Activated CD4-positive, alpha-beta memory T cell treated with anti-CD3 and anti-CD28 coated beads for 36 hours (primary cell): ENCODE measurements at regions not wholly inside any gene's neighbourhood (a gene's known extent, or its start where the extent isn't known, plus 50 kb on each side); places are given as distances from the start of the nearest gene placed in this dataset.

Source experiments
- CTCF ChIA-PET: fragments of 350-600 bp; sonication (Branson Sonifier 250); formaldehyde crosslinking; loops from one replicate; lab custom pipeline; 2021; ENCODE audit warnings: antibody characterized with exemption, inconsistent platforms; lab: Charles Lee
- POLR2A ChIA-PET: fragments of 350-600 bp; sonication (Branson Sonifier 250); formaldehyde crosslinking; loops from one replicate; lab custom pipeline; 2021; ENCODE audit warnings: antibody characterized with exemption; lab: Charles Lee
- DNase-seq: peaks from one replicate; pipeline ENCODE4 v3.0.0-alpha.2; 2020
- H3K27ac Mint-ChIP-seq: one replicate; pipeline ENCODE4 v1.8.0; 2021; ENCODE audit warnings: mixed read lengths
- H3K27me3 Mint-ChIP-seq: one replicate; pipeline ENCODE4 v1.8.0; 2021; ENCODE audit warnings: mixed read lengths
- H3K36me3 Mint-ChIP-seq: one replicate; pipeline ENCODE4 v1.8.0; 2021; ENCODE audit warnings: mixed read lengths
- H3K4me1 Mint-ChIP-seq: one replicate; pipeline ENCODE4 v1.8.0; 2021; ENCODE audit warnings: low read depth, mixed read lengths
- H3K4me3 Mint-ChIP-seq: one replicate; pipeline ENCODE4 v1.8.0; 2021; ENCODE audit warnings: mild to moderate bottlenecking, mixed read lengths
- H3K9me3 Mint-ChIP-seq: one replicate; pipeline ENCODE4 v1.8.0; 2021; ENCODE audit warnings: mixed read lengths
- intact Hi-C: fragments of 100-400 bp; cut with micrococcal nuclease; formaldehyde crosslinking; loops from one replicate; pipeline ENCODE4 v1.15.1; 2023

GRCh38 chr2:100222844-100223243, 80.5 kb upstream of the AFF3 start:
- ChIA-PET CTCF (interaction anchor here (0.8 kb wide), 1 partner anchor 39 kb away, joined by 4 read pairs; no protein-coding TSS in a partner anchor), POLR2A (no interaction called here)
- Mint-ChIP-seq H3K27me3 (peaks cover 4% of the 10 kb centered on the region), H3K27ac (no peak overlapping the region), H3K36me3 (no peaks in the 10 kb centered on the region), H3K9me3 (no peaks in the 10 kb centered on the region), H3K4me3 (no peak overlapping the region), H3K4me1 (peaks cover 2% of the 10 kb centered on the region)
- intact Hi-C loops: no loop called here
- DNase-seq: no peak

GRCh38 chr2:100218552-100218951, 76.2 kb upstream of the AFF3 start:
- Mint-ChIP-seq H3K9me3 (no peaks in the 10 kb centered on the region), H3K4me1 (peaks cover 2% of the 10 kb centered on the region), H3K4me3 (no peak overlapping the region), H3K27ac (no peak overlapping the region), H3K36me3 (no peaks in the 10 kb centered on the region), H3K27me3 (no peaks in the 10 kb centered on the region)
- ChIA-PET CTCF (interaction anchor here (1.2 kb wide), 1 partner anchor 44 kb away, joined by 3 read pairs; no protein-coding TSS in a partner anchor), POLR2A (no interaction called here)
- no peak for DNase-seq
- intact Hi-C loops: no loop called here

- ChIA-PET POLR2A (no interaction called here), CTCF (no interaction called here)
- Mint-ChIP-seq H3K4me1 (peaks cover 2% of the 10 kb centered on the region), H3K9me3 (no peaks in the 10 kb centered on the region), H3K27me3 (no peaks in the 10 kb centered on the region), H3K36me3 (no peaks in the 10 kb centered on the region), H3K4me3 (no peak overlapping the region), H3K27ac (no peak overlapping the region)
- intact Hi-C loops: no loop called here
- no peak for DNase-seq
These were observed 74.9 kb upstream of the AFF3 start for GRCh38 chr2:100217323-100217722.

GRCh38 chr2:100216015-100216414, 73.6 kb upstream of the AFF3 start:
- Mint-ChIP-seq H3K36me3 (no peaks in the 10 kb centered on the region), H3K9me3 (no peaks in the 10 kb centered on the region), H3K27me3 (no peaks in the 10 kb centered on the region), H3K4me1 (peaks cover 2% of the 10 kb centered on the region), H3K4me3 (no peak overlapping the region), H3K27ac (no peak overlapping the region)
- intact Hi-C loops: no loop called here
- DNase-seq: no peak
- POLR2A ChIA-PET: no interaction called here
- CTCF ChIA-PET: interaction anchor here (0.7 kb wide), 1 partner anchor 20 kb away, joined by 3 read pairs; no protein-coding TSS in a partner anchor

- Mint-ChIP-seq H3K4me3 (no peak overlapping the region), H3K4me1 (peaks cover 2% of the 10 kb centered on the region), H3K27me3 (no peaks in the 10 kb centered on the region), H3K27ac (no peak overlapping the region), H3K36me3 (no peaks in the 10 kb centered on the region), H3K9me3 (no peaks in the 10 kb centered on the region)
- POLR2A ChIA-PET: no interaction called here
- CTCF ChIA-PET: no interaction called here
- intact Hi-C loops: no loop called here
- DNase-seq: no peak
These were observed 73.0 kb upstream of the AFF3 start for GRCh38 chr2:100215371-100215770.

- Mint-ChIP-seq H3K4me1 (peaks cover 2% of the 10 kb centered on the region), H3K4me3 (no peak overlapping the region), H3K27me3 (no peaks in the 10 kb centered on the region), H3K36me3 (no peaks in the 10 kb centered on the region), H3K27ac (no peak overlapping the region), H3K9me3 (no peaks in the 10 kb centered on the region)
- POLR2A ChIA-PET: no interaction called here
- CTCF ChIA-PET: no interaction called here
- no peak for DNase-seq
- intact Hi-C loops: no loop called here
These were observed 72.0 kb upstream of the AFF3 start for GRCh38 chr2:100214265-100214971.

GRCh38 chr2:100213595-100213994, 71.2 kb upstream of the AFF3 start:
- no peaks in the 10 kb centered on the region for H3K4me1 Mint-ChIP-seq
- ChIA-PET POLR2A (no interaction called here), CTCF (no interaction called here)
- H3K4me3 Mint-ChIP-seq: no peak overlapping the region
- no peak overlapping the region for H3K27ac Mint-ChIP-seq
- H3K9me3 Mint-ChIP-seq: no peaks in the 10 kb centered on the region
- intact Hi-C loops: no loop called here
- H3K36me3 Mint-ChIP-seq: no peaks in the 10 kb centered on the region
- DNase-seq: no peak
- H3K27me3 Mint-ChIP-seq: no peaks in the 10 kb centered on the region

- DNase-seq: no peak
- Mint-ChIP-seq H3K9me3 (no peaks in the 10 kb centered on the region), H3K4me3 (no peak overlapping the region), H3K27me3 (no peaks in the 10 kb centered on the region), H3K36me3 (no peaks in the 10 kb centered on the region), H3K27ac (no peak overlapping the region), H3K4me1 (no peaks in the 10 kb centered on the region)
- intact Hi-C loops: no loop called here
- ChIA-PET CTCF (no interaction called here), POLR2A (no interaction called here)
These were observed 70.5 kb upstream of the AFF3 start for GRCh38 chr2:100212850-100213249.

GRCh38 chr2:100211521-100211920, 69.1 kb upstream of the AFF3 start:
- intact Hi-C loops: no loop called here
- no peaks in the 10 kb centered on the region for H3K9me3 Mint-ChIP-seq
- H3K4me1 Mint-ChIP-seq: no peaks in the 10 kb centered on the region
- no peak overlapping the region for H3K4me3 Mint-ChIP-seq
- H3K27me3 Mint-ChIP-seq: no peaks in the 10 kb centered on the region
- ChIA-PET CTCF (interaction anchor here (0.6 to 1.3 kb wide), 2 partner anchors 10 to 832 kb away, joined by 3 to 4 read pairs; no protein-coding TSS in a partner anchor), POLR2A (no interaction called here)
- no peaks in the 10 kb centered on the region for H3K36me3 Mint-ChIP-seq
- H3K27ac Mint-ChIP-seq: no peak overlapping the region
- DNase-seq: no peak

GRCh38 chr2:100208141-100208770, 65.9 kb upstream of the AFF3 start:
- intact Hi-C loops: no loop called here
- ChIA-PET POLR2A (no interaction called here), CTCF (no interaction called here)
- no peak overlapping the region for H3K4me3 Mint-ChIP-seq
- no peaks in the 10 kb centered on the region for H3K27me3 Mint-ChIP-seq
- no peak overlapping the region for H3K27ac Mint-ChIP-seq
- H3K36me3 Mint-ChIP-seq: no peaks in the 10 kb centered on the region
- no peak for DNase-seq
- no peaks in the 10 kb centered on the region for H3K9me3 Mint-ChIP-seq
- H3K4me1 Mint-ChIP-seq: no peaks in the 10 kb centered on the region

GRCh38 chr2:100207411-100207885, 65.1 kb upstream of the AFF3 start:
- no peak overlapping the region for H3K27ac Mint-ChIP-seq
- H3K27me3 Mint-ChIP-seq: no peaks in the 10 kb centered on the region
- H3K9me3 Mint-ChIP-seq: no peaks in the 10 kb centered on the region
- DNase-seq: no peak
- ChIA-PET CTCF (no interaction called here), POLR2A (no interaction called here)
- no peaks in the 10 kb centered on the region for H3K36me3 Mint-ChIP-seq
- no peaks in the 10 kb centered on the region for H3K4me1 Mint-ChIP-seq
- intact Hi-C loops: no loop called here
- no peak overlapping the region for H3K4me3 Mint-ChIP-seq

GRCh38 chr2:100206731-100207255, 64.4 kb upstream of the AFF3 start:
- H3K9me3 Mint-ChIP-seq: peaks cover 2% of the 10 kb centered on the region
- POLR2A ChIA-PET: no interaction called here
- H3K4me1 Mint-ChIP-seq: no peaks in the 10 kb centered on the region
- no peak overlapping the region for H3K4me3 Mint-ChIP-seq
- H3K36me3 Mint-ChIP-seq: no peaks in the 10 kb centered on the region
- H3K27me3 Mint-ChIP-seq: no peaks in the 10 kb centered on the region
- CTCF ChIA-PET: no interaction called here
- intact Hi-C loops: no loop called here
- DNase-seq: no peak
- no peak overlapping the region for H3K27ac Mint-ChIP-seq
